ENCODE measurements at regions not wholly inside any gene's neighbourhood (a gene's known extent, or its start where the extent isn't known, plus 50 kb on each side); places are given as distances from the start of the nearest gene placed in this dataset.
"Not testable (repeated sequence)": the region's sequence is repeated elsewhere in the genome, so short reads cannot be mapped to it uniquely, and the experiment has no call there.

GRCh38 chr2:234861841-234862735, 89.7 kb upstream of the SH3BP4 start:
- no peak for DNase-seq

GRCh38 chr2:234859330-234859872, 92.4 kb upstream of the SH3BP4 start:
- DNase-seq, result not testable (repeated sequence)

GRCh38 chr2:234858790-234859329, 93.0 kb upstream of the SH3BP4 start:
- DNase-seq, result no peak

- no peak for DNase-seq
Observed at GRCh38 chr2:234858145-234858544, 93.7 kb upstream of the SH3BP4 start.

- no peak for DNase-seq
Observed at GRCh38 chr2:234853729-234854128, 98.1 kb upstream of the SH3BP4 start.

- no peak for DNase-seq
Observed at GRCh38 chr2:234852941-234853340, 98.9 kb upstream of the SH3BP4 start.

GRCh38 chr2:234852035-234852434, 99.8 kb upstream of the SH3BP4 start:
- DNase-seq, result no peak

- no peak for DNase-seq
Observed at GRCh38 chr2:234851451-234851850, 100.4 kb upstream of the SH3BP4 start.

GRCh38 chr2:234850818-234851217, 101.0 kb upstream of the SH3BP4 start:
- DNase-seq, result no peak

- no peak for DNase-seq
Observed at GRCh38 chr2:234849678-234850077, 102.1 kb upstream of the SH3BP4 start.

GRCh38 chr2:234848578-234848977, 103.2 kb upstream of the SH3BP4 start:
- DNase-seq, result no peak

GRCh38 chr2:234847639-234848038, 104.2 kb upstream of the SH3BP4 start:
- no peak for DNase-seq

GRCh38 chr2:234847364-234847635, 104.5 kb upstream of the SH3BP4 start:
- no peak for DNase-seq

GRCh38 chr2:234846599-234847363, 105.0 kb upstream of the SH3BP4 start:
- DNase-seq, result no peak

GRCh38 chr2:234845602-234846590, 105.9 kb upstream of the SH3BP4 start:
- DNase-seq, result no peak

- DNase-seq, result no peak
Observed at GRCh38 chr2:234843411-234843810, 108.4 kb upstream of the SH3BP4 start.

GRCh38 chr2:234842753-234843152, 109.1 kb upstream of the SH3BP4 start:
- no peak for DNase-seq

GRCh38 chr2:234841321-234842015, 110.3 kb upstream of the SH3BP4 start:
- no peak for DNase-seq

GRCh38 chr2:234840336-234840735, 111.5 kb upstream of the SH3BP4 start:
- DNase-seq, result no peak

GRCh38 chr2:234839285-234839684, 112.5 kb upstream of the SH3BP4 start:
- no peak for DNase-seq

GRCh38 chr2:234836271-234836670, 115.5 kb upstream of the SH3BP4 start:
- DNase-seq, result no peak

GRCh38 chr2:234835738-234836137, 116.1 kb upstream of the SH3BP4 start:
- DNase-seq, result no peak
